ENCODE measurements at regions not wholly inside any gene's neighbourhood (a gene's known extent, or its start where the extent isn't known, plus 50 kb on each side); places are given as distances from the start of the nearest gene placed in this dataset.

GRCh38 chr10:43781480-43782361 is 133.0 kb upstream of the ZNF32 start:
- TF ChIP-seq CTCF (IDR thresholded peaks at IDR 0.05) (no peak), POLR2A (IDR thresholded peaks at IDR 0.05) (no peak)
